ENCODE measurements at regions not wholly inside any gene's neighbourhood (a gene's known extent, or its start where the extent isn't known, plus 50 kb on each side); places are given as distances from the start of the nearest gene placed in this dataset.

DNA sequence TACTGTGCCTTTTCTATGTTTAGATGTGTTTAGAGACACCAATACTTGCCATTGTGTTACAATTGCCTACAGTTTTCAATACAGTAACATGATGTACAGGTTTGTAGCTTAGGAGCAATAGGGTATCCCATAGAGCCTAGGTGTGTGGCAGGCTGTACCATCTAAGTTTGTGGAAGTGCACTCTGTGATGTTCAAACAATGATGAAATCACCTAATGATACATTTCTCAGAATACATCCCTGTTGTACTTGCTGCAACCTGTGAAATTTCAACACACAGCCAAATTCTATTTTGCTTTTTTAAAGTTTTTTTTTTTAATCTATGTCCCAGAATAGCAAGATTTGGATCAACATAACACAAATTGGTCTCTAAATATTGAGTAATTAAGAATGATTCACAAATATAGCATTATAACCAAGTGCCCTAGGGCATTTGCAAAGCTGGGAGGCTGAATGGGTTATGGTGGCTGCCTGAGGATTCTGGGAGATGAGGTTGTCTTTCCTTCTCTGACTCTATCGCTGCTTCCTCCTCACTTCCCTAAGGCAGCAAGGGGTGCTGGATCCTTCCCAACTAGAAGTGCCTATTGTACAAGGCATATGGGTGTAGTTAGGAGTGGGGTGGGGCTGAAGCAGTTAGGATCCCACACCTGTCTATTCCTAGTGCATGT is 78.3 kb downstream of the SKA1 start:
- Histone ChIP-seq H3K27ac (no peak overlapping the region), H3K4me1 (no peaks in the 10 kb centered on the region), H3K9me3 (no peaks in the 10 kb centered on the region), H3K9ac (ENCODE audit: low read depth in 2 of 2, low read length in 2 of 2) (no peak overlapping the region), H3K36me3 (no peaks in the 10 kb centered on the region), H3K27me3 (no peaks in the 10 kb centered on the region), H3K4me3 (no peak overlapping the region)
- no peak for TF ChIP-seq CTCF (IDR thresholded peaks at IDR 0.05)
- no peak for DNase-seq
- intact Hi-C loops (cut with DNase I) = no loop called here

GRCh38 chr18:50453732-50454131 is 78.9 kb downstream of the SKA1 start:
- Histone ChIP-seq H3K27ac (no peak overlapping the region), H3K9ac (ENCODE audit: low read depth in 2 of 2, low read length in 2 of 2) (no peak overlapping the region), H3K4me1 (no peaks in the 10 kb centered on the region), H3K27me3 (no peaks in the 10 kb centered on the region), H3K9me3 (no peaks in the 10 kb centered on the region), H3K4me3 (no peak overlapping the region), H3K36me3 (no peaks in the 10 kb centered on the region)
- no peak for DNase-seq
- no peak for TF ChIP-seq CTCF (IDR thresholded peaks at IDR 0.05)
- intact Hi-C loops (cut with DNase I) = no loop called here

- no peaks in the 10 kb centered on the region for H3K9me3 ChIP-seq
- H3K27me3 ChIP-seq = no peaks in the 10 kb centered on the region
- H3K4me1 ChIP-seq = no peaks in the 10 kb centered on the region
- no peak overlapping the region for H3K4me3 ChIP-seq
- DNase-seq = no peak
- TF ChIP-seq CTCF (IDR thresholded peaks at IDR 0.05) = no peak
- H3K9ac ChIP-seq (ENCODE audit: low read depth in 2 of 2, low read length in 2 of 2) = no peak overlapping the region
- H3K27ac ChIP-seq = no peak overlapping the region
- intact Hi-C loops (cut with DNase I) = no loop called here
- no peaks in the 10 kb centered on the region for H3K36me3 ChIP-seq
These were observed 79.6 kb downstream of the SKA1 start for GRCh38 chr18:50454387-50454988.

- Histone ChIP-seq H3K36me3 (no peaks in the 10 kb centered on the region), H3K27ac (no peak overlapping the region), H3K4me3 (no peak overlapping the region), H3K4me1 (no peaks in the 10 kb centered on the region), H3K9me3 (no peaks in the 10 kb centered on the region), H3K27me3 (no peaks in the 10 kb centered on the region), H3K9ac (ENCODE audit: low read depth in 2 of 2, low read length in 2 of 2) (no peak overlapping the region)
- DNase-seq = no peak
- TF ChIP-seq CTCF (IDR thresholded peaks at IDR 0.05) = no peak
- intact Hi-C loops (cut with DNase I) = no loop called here
These were observed 81.4 kb downstream of the SKA1 start for GRCh38 chr18:50456285-50456684.

- intact Hi-C loops (cut with DNase I) = no loop called here
- TF ChIP-seq CTCF (IDR thresholded peaks at IDR 0.05) = no peak
- no peak overlapping the region for H3K27ac ChIP-seq
- H3K4me1 ChIP-seq = no peaks in the 10 kb centered on the region
- H3K36me3 ChIP-seq = no peaks in the 10 kb centered on the region
- no peak overlapping the region for H3K9ac ChIP-seq (ENCODE audit: low read depth in 2 of 2, low read length in 2 of 2)
- H3K9me3 ChIP-seq = no peaks in the 10 kb centered on the region
- H3K4me3 ChIP-seq = no peak overlapping the region
- H3K27me3 ChIP-seq = no peaks in the 10 kb centered on the region
- no peak for DNase-seq
These were observed 82.8 kb downstream of the SKA1 start for GRCh38 chr18:50457639-50458038.

All from colonic mucosa (tissue), 4 donors.